Epithelial cell of proximal tubule (primary cell): ENCODE measurements at regions not wholly inside any gene's neighbourhood (a gene's known extent, or its start where the extent isn't known, plus 50 kb on each side); places are given as distances from the start of the nearest gene placed in this dataset.

Experiments
- DNase-seq: peaks from one replicate; pipeline ENCODE4 v3.0.0-alpha.2; 2011; ENCODE audit warnings: low read depth
- H3K4me3 ChIP-seq: 2 replicates; pipeline ENCODE4 v1.5.1; 2011; ENCODE audit warnings: low read depth, mild to moderate bottlenecking, low read length
- TF ChIP-seq, protein P1 (sequence below): conservative IDR thresholded peaks from 2 replicates; pipeline ENCODE4 v1.5.1; 2012; ENCODE audit warnings: low read depth, mild to moderate bottlenecking, low read length

DNA sequence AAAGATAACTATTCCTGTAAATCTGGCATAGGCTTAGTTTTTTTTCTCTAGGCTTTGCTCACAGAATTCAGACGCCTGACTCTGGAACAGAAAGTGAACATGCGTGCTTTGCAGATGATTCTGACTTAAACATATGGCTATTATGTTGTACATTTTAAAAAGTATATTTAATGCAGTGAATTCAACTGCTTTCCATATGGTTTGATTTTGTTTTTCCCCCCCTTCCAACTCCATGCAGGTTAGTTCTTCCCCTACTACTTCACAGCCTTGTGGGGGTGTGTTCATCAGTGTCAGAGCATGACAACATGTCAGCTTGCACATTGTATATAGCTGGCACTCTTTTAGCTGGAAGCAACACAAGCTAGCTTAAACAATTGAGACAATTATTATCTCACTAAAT is 226.8 kb downstream of the TMEM167A start:
- TF ChIP-seq, protein P1, sequence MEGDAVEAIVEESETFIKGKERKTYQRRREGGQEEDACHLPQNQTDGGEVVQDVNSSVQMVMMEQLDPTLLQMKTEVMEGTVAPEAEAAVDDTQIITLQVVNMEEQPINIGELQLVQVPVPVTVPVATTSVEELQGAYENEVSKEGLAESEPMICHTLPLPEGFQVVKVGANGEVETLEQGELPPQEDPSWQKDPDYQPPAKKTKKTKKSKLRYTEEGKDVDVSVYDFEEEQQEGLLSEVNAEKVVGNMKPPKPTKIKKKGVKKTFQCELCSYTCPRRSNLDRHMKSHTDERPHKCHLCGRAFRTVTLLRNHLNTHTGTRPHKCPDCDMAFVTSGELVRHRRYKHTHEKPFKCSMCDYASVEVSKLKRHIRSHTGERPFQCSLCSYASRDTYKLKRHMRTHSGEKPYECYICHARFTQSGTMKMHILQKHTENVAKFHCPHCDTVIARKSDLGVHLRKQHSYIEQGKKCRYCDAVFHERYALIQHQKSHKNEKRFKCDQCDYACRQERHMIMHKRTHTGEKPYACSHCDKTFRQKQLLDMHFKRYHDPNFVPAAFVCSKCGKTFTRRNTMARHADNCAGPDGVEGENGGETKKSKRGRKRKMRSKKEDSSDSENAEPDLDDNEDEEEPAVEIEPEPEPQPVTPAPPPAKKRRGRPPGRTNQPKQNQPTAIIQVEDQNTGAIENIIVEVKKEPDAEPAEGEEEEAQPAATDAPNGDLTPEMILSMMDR: no peak
- no peak for DNase-seq

DNA sequence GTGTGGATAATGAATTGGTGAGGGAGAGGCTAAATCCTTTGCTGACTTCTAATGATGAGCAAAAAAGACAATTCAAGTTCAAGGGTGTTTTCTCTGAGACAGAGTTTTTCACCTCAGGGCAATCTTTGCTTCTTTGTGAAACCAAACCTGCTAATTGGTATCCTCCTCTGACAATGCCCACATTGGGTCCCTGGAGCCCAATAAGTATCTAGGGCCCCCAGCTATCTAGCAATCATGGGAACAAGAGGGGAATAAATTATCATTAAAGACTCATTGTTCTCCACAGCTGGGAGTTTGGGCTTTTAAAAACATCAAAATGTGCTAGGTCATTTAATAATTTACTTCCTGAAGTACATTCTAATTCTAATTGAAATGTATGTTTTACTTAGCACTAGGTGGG is 227.3 kb downstream of the TMEM167A start:
- TF ChIP-seq, protein P1: no peak
- no peak overlapping the region for H3K4me3 ChIP-seq
- DNase-seq: no peak

More for the DNA sequence above, 226.8 kb downstream of the TMEM167A start:
- no peak overlapping the region for H3K4me3 ChIP-seq

DNA sequence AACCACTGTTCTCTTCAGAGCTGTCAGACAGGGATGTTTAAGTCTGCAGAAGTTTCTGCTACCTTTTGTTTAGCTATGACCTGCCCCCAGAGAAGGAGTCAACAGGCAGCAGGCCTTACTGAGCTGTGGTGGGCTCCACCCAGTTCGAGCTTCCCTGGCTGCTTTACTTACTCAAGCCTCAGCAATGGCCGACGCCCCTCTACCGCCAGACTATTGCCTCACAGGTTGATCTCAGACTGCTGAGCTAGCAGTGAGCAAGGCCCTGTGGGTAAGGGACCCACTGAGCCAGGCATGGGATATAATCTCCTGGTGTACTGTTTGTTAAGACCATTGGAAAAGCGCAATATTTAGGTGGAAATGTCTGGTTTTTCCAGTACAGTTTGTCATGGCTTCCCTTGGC is 229.6 kb downstream of the TMEM167A start:
- DNase-seq: no peak
- TF ChIP-seq, protein P1: no peak
- H3K4me3 ChIP-seq: no peak overlapping the region

DNA sequence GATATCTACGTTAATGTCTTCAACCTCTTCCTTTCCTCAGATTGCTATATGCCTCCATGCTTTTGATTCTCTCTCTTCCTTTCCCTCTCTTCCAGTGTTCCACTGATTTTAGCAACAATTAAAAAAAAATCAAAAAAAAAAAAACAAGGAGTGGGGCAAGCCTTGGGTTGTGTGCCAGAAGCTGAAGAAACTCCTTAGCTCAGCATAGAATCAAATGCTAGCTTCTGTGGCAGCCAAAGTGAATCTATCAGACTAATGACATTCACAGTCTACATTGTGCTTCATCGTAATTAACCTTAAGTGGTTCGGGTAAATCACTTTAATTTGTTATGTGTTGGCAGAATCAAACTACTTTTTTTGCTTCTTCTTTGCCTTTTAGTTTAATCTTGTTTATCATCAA is 237.3 kb downstream of the TMEM167A start:
- H3K4me3 ChIP-seq: no peak overlapping the region
- no peak for DNase-seq
- TF ChIP-seq, protein P1: no peak

DNA sequence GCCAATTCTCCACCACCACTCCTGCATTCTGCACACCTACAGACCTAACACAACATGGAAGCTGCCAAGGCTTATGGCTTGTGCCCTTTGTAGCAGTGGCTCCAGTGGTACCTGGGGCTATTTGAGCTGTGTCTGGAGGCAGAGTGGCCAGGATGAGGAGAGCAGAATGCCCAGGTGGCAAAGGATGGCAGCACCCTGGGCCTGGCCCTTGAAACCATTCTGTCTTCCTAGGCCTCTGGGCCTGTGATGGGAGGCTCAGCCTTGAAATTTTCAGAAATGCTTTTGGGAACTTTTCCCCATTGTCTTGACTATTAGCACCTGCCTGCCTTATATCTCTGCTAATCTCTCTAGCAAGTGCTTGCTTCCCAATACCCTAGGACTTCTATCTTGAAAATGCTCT is 241.7 kb downstream of the TMEM167A start:
- no peak overlapping the region for H3K4me3 ChIP-seq
- TF ChIP-seq, protein P1: no peak
- no peak for DNase-seq

DNA sequence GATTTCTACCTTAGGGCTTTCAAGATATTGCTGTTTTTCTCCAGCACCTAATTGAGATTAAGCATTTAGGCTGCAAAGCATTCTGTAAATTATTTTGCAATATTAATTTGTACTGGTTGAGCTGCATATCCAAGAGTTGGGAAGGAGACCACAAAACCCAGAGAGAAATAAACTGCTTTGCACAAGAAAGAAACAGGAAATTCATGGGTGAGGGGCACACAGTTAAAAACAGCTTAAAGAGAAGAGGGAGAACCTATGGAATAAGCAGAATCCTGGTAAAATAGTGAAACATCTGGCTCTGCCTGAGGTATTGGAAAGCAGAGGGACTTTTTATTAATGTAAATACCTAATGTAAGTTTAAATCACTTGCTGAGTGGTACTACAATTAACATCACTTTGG is 243.0 kb downstream of the TMEM167A start:
- no peak overlapping the region for H3K4me3 ChIP-seq
- TF ChIP-seq, protein P1: no peak
- no peak for DNase-seq

DNA sequence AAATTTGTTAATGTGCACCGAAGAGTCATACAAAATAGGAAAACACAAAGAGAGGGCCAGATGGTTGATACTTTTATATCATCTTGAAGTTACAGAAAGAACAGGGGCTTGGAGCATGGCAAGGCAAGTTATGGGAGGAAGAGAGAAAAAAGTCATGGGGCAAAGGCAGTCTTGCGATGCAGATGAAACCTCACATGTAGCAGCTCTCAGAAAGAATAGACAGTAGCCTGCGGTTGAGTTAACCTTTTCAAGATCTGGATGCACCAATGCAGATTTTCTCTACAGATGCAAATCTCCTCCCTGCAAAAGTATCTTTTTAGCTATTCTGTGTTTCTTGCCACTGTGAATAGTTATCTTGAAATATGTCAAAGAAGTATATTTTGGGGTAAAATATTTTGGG is 243.9 kb downstream of the TMEM167A start:
- TF ChIP-seq, protein P1: no peak
- DNase-seq: no peak
- no peak overlapping the region for H3K4me3 ChIP-seq
